ENCODE measurements at regions not wholly inside any gene's neighbourhood (a gene's known extent, or its start where the extent isn't known, plus 50 kb on each side); places are given as distances from the start of the nearest gene placed in this dataset.

GRCh38 chr12:58504143-58504938, 416.0 kb downstream of the LRIG3 start:
- no peak for TF ChIP-seq CTCF (IDR thresholded peaks at IDR 0.05)
- no peak for TF ChIP-seq EZH2 (IDR thresholded peaks at IDR 0.05; ENCODE audit: borderline replicate concordance, insufficient read depth, low read depth, low read length, poor library complexity, severe bottlenecking)

All from B cell (primary cell).